GM10266 (cell line): ENCODE measurements at regions not wholly inside any gene's neighbourhood (a gene's known extent, or its start where the extent isn't known, plus 50 kb on each side); places are given as distances from the start of the nearest gene placed in this dataset.

Source experiments
- DNase-seq: peaks from one replicate; pipeline ENCODE4 v3.0.0; 2012; ENCODE audit errors: extremely low spot score
- TF ChIP-seq, protein P1 (sequence below): IDR thresholded peaks from 2 replicates; pipeline ENCODE4 v1.5.1; 2012; ENCODE audit warnings: mild to moderate bottlenecking, low read depth; ENCODE audit not compliant: control insufficient read depth, insufficient read depth; ENCODE audit errors: missing control alignments

DNA sequence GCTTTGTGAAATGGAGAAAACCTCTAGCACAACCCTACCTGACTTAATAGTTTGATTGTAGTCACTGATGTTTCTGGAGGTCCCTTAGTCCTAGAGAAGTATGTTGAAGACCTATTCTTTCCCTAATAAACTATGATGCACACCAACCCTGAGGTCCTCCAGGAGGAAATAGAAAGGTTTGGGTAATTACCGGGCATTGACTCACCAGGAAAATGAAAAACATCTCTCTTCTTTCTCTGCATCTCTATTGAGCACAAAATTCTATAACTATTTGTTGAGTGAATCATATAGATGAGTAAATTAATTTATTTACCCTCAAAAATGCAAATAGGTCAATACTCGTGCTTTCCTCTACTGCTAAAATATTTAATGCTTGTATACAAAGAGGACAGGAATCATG, 582.4 kb upstream of the FAM241A start:
- no peak for DNase-seq
- TF ChIP-seq, protein P1, sequence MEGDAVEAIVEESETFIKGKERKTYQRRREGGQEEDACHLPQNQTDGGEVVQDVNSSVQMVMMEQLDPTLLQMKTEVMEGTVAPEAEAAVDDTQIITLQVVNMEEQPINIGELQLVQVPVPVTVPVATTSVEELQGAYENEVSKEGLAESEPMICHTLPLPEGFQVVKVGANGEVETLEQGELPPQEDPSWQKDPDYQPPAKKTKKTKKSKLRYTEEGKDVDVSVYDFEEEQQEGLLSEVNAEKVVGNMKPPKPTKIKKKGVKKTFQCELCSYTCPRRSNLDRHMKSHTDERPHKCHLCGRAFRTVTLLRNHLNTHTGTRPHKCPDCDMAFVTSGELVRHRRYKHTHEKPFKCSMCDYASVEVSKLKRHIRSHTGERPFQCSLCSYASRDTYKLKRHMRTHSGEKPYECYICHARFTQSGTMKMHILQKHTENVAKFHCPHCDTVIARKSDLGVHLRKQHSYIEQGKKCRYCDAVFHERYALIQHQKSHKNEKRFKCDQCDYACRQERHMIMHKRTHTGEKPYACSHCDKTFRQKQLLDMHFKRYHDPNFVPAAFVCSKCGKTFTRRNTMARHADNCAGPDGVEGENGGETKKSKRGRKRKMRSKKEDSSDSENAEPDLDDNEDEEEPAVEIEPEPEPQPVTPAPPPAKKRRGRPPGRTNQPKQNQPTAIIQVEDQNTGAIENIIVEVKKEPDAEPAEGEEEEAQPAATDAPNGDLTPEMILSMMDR = no peak

DNA sequence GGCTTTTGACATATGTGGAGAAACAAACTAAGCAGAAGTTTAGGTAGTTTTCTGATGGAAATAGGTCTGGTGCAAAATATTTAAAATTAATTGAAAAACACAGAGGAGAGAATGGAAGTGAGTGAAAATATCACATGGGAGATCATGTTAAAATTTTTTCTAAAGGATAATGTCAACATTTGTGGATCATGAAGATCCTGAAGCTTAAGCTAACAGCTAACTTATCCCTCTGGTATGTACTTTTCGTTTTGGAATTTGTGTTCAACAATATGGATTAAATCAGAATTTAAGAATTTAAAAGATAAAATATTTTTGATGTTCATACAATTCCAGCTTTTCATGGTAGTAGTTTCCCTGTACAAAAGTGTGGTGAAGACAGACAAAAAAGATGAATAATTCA, 572.8 kb upstream of the FAM241A start:
- TF ChIP-seq, protein P1 = no peak
- DNase-seq = no peak

DNA sequence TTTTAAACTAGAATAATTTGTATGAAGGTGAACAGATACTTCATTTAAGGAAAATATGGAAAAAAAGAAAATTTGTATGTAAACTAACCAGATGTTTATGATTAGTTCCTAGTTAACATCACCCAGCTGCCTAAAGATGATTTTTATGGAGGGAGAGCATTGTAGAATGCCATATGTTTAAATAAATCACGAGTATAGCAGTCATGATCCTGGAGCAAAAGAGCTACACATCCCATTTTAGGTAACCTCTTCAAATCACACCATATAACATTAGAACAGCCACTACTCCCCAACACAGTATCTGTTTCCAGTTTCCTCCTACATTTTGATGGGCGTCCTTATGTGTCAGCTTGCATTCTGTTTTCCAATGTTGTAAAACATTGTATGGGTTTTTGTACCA, 571.9 kb upstream of the FAM241A start:
- DNase-seq = no peak
- TF ChIP-seq, protein P1 = no peak

DNA sequence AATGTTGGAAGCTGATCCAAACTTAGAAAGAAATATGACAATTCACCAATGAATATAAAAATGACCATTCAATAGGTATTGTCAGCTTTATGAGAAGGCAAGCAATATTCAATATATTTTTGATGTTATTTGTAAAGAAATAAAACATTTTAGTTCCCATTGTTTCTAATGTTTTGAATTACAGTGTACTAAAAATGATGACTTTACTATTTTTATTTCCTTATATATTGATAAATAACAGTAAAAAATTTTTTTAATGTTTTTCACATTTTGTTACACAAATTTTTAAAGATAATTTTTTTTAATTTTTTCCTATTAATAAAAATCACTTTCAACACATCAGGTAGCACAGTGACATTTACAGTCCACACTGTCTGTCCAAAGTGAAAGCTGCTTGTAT, 565.5 kb upstream of the FAM241A start:
- no peak for DNase-seq
- TF ChIP-seq, protein P1 = no peak

DNA sequence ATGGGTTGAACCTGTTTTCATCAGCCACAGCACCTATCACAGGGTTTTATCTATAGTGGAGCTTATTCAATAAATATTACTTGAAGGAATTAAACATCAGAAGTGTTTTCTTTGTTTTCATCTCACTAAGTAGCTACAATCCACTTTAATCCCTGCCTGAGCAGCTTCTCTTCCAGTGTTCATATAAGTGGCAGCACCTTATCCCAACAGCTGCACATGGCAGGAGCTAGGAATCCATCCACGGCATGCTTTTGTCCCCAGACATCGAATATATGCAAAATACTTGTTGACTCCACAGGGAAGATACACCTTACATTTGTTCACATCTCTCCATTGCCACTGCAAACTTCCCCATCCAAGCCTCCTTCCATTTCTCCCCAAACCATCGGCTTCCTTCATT, 549.8 kb upstream of the FAM241A start:
- DNase-seq = no peak

DNA sequence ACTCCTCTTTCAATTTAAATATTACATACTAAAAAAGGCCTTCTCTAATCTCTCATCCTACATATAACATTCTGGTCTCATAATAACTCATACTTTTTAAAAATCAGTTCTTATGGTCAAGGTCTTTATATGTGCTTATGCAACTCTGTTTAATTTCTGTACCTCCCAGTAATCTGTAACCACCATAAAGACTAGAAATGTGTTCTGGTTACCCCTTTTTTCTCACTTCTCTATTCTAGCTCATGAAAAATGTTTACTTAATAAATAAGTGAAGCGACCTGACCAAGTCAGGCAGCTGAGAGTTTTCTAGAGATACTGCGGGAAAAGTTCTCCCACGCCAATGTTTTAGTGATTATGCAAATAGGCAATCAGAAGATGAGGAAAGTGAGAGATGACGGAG, 548.8 kb upstream of the FAM241A start:
- no peak for DNase-seq
- TF ChIP-seq, protein P1 = no peak

More for the DNA sequence above, 549.8 kb upstream of the FAM241A start:
- TF ChIP-seq, protein P1 = no peak

DNA sequence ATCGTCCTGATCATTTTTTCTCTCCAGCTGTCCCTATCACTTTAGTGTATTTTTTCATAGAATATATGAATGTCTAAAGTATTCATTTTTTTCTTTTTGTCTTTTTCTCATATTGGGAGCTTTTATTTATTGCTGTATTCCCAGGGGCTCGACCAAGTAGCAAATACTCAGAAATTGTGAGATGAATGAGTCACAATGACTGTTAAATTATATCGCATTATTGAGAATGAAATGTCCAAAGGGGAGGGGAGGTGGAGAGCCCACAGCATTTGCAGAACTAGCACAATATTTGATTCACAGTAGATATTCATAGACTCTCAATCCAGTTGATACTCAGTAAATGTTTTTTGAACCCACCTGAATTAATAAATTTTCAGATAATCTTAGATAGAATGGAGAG, 543.6 kb upstream of the FAM241A start:
- DNase-seq = no peak
- TF ChIP-seq, protein P1 = no peak
